ENCODE measurements at regions not wholly inside any gene's neighbourhood (a gene's known extent, or its start where the extent isn't known, plus 50 kb on each side); places are given as distances from the start of the nearest gene placed in this dataset.
"Not testable (repeated sequence)": the region's sequence is repeated elsewhere in the genome, so short reads cannot be mapped to it uniquely, and the experiment has no call there.

GRCh38 chr5:178052062-178052461 lies 56.0 kb upstream of the PROP1 start:
- TF ChIP-seq POLR2AphosphoS5 (IDR thresholded peaks at IDR 0.05; ENCODE audit: low read depth, low read length); POLR2A (IDR thresholded peaks at IDR 0.05; ENCODE audit: low read depth, low read length); SPI1 (IDR thresholded peaks at IDR 0.05; ENCODE audit: low read depth, low read length); TAF1 (IDR thresholded peaks at IDR 0.05; ENCODE audit: low read depth, low read length); PAX5 (IDR thresholded peaks at IDR 0.05; ENCODE audit: insufficient read depth, low read length, severe bottlenecking): not testable (repeated sequence)

Measured in GM12891 (cell line).